GM12878 (cell line): ENCODE measurements at regions not wholly inside any gene's neighbourhood (a gene's known extent, or its start where the extent isn't known, plus 50 kb on each side); places are given as distances from the start of the nearest gene placed in this dataset.

Experiments used
- BCL3 ChIP-seq: IDR thresholded peaks from 2 replicates; pipeline ENCODE4 v1.6.1; 2011; ENCODE audit warnings: borderline replicate concordance, low read depth, mild to moderate bottlenecking, moderate library complexity, low read length; ENCODE audit not compliant: insufficient read depth, poor library complexity, severe bottlenecking
- CHD2 ChIP-seq: IDR thresholded peaks from 2 replicates; pipeline ENCODE4 v1.6.1; 2011; ENCODE audit warnings: low read depth, low read length, improper control_type of control experiment, borderline replicate concordance
- ELK1 ChIP-seq: IDR thresholded peaks from 2 replicates; pipeline ENCODE4 v1.6.1; 2012; ENCODE audit warnings: low read depth, low read length, improper control_type of control experiment
- MAX ChIP-seq: IDR thresholded peaks from 2 replicates; pipeline ENCODE4 v1.6.1; 2012; ENCODE audit warnings: low read depth, low read length, improper control_type of control experiment
- MYC ChIP-seq: IDR thresholded peaks from 2 replicates; pipeline ENCODE4 v1.6.1; 2011; ENCODE audit warnings: mild to moderate bottlenecking, low read length, moderate library complexity, inconsistent platforms; ENCODE audit not compliant: insufficient read depth, insufficient replicate concordance, insufficient read length, severe bottlenecking
- POLR2A ChIP-seq: IDR thresholded peaks from 2 replicates; pipeline ENCODE4 v1.6.1; 2011; ENCODE audit warnings: low read depth, mild to moderate bottlenecking, low read length
- SMAD1 ChIP-seq: fragments of 450-650 bp; IDR thresholded peaks from 2 replicates; pipeline ENCODE4 v1.6.1; 2018; ENCODE audit warnings: mild to moderate bottlenecking, low read depth; ENCODE audit not compliant: partially characterized antibody
- ZNF24 ChIP-seq: fragments of 450-650 bp; IDR thresholded peaks from 2 replicates; pipeline ENCODE4 v1.6.1; 2017; ENCODE audit warnings: antibody characterized with exemption, mild to moderate bottlenecking

- no peak for TF ChIP-seq MYC
- no peak for TF ChIP-seq CHD2
- no peak for TF ChIP-seq ELK1
- no peak for TF ChIP-seq BCL3
- TF ChIP-seq SMAD1, result no peak
- no peak for TF ChIP-seq MAX
- TF ChIP-seq ZNF24, result no peak
- TF ChIP-seq POLR2A, result no peak
These were observed 117.1 kb upstream of the POT1 start for GRCh38 chr7:125046767-125047166.
